HepG2 (cell line): ENCODE measurements at regions not wholly inside any gene's neighbourhood (a gene's known extent, or its start where the extent isn't known, plus 50 kb on each side); places are given as distances from the start of the nearest gene placed in this dataset.

Experiments
- RBM39 ChIP-seq: fragments of 200-400 bp; formaldehyde crosslinking; IDR thresholded peaks from one replicate; pipeline ENCODE4 v1.6.1; 2018; ENCODE audit warnings: antibody characterized with exemption, mild to moderate bottlenecking, low read depth, low read length; ENCODE audit not compliant: poor library complexity, severe bottlenecking
- SRSF4 ChIP-seq: fragments of 200-400 bp; formaldehyde crosslinking; IDR thresholded peaks from one replicate; pipeline ENCODE4 v1.6.1; 2018; ENCODE audit warnings: mild to moderate bottlenecking, low read depth, low read length, moderate library complexity; ENCODE audit not compliant: poor library complexity, severe bottlenecking
- ZNF235 ChIP-seq: sonication (generic); formaldehyde crosslinking; IDR thresholded peaks from 2 replicates; pipeline ENCODE4 v1.8.1; 2023; ENCODE audit warnings: mild to moderate bottlenecking, missing genetic modification reagents, borderline replicate concordance
- ZNF260 ChIP-seq: sonication (generic); formaldehyde crosslinking; IDR thresholded peaks from 2 replicates; pipeline ENCODE4 v1.4.0; 2020; ENCODE audit warnings: missing genetic modification reagents, low read depth, mild to moderate bottlenecking, borderline replicate concordance
- ZNF281 ChIP-seq: sonication (generic); formaldehyde crosslinking; IDR thresholded peaks from 2 replicates; pipeline ENCODE4 v1.4.0; 2020; ENCODE audit warnings: missing genetic modification reagents, borderline replicate concordance
- ZNF407 ChIP-seq: sonication (generic); formaldehyde crosslinking; IDR thresholded peaks from one replicate; pipeline ENCODE4 v1.5.1; 2020; ENCODE audit warnings: mild to moderate bottlenecking, missing genetic modification reagents; ENCODE audit errors: not compliant biosample characterization
- ZNF879 ChIP-seq: sonication (generic); formaldehyde crosslinking; IDR thresholded peaks from 2 replicates; pipeline ENCODE4 v1.8.1; 2023; ENCODE audit warnings: missing genetic modification reagents
- TF ChIP-seq, protein P1 (sequence below): sonication (generic); formaldehyde crosslinking; IDR thresholded peaks from 2 replicates; pipeline ENCODE4 v1.5.0; 2020; ENCODE audit warnings: mild to moderate bottlenecking, low read depth, missing genetic modification reagents, borderline replicate concordance
- TF ChIP-seq, protein P2 (sequence below): sonication (generic); formaldehyde crosslinking; IDR thresholded peaks from 2 replicates; pipeline ENCODE4 v1.4.0; 2020; ENCODE audit warnings: missing genetic modification reagents

- TF ChIP-seq ZNF407 (CRISPR knock-in tag) (no peak), SRSF4 (no peak), ZNF260 (CRISPR knock-in tag) (no peak), ZNF879 (CRISPR knock-in tag) (no peak), ZNF235 (CRISPR knock-in tag) (no peak), RBM39 (no peak), ZNF281 (CRISPR knock-in tag) (no peak)
- TF ChIP-seq, protein P1, sequence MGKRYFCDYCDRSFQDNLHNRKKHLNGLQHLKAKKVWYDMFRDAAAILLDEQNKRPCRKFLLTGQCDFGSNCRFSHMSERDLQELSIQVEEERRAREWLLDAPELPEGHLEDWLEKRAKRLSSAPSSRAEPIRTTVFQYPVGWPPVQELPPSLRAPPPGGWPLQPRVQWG (CRISPR knock-in tag) = no peak
- TF ChIP-seq, protein P2, sequence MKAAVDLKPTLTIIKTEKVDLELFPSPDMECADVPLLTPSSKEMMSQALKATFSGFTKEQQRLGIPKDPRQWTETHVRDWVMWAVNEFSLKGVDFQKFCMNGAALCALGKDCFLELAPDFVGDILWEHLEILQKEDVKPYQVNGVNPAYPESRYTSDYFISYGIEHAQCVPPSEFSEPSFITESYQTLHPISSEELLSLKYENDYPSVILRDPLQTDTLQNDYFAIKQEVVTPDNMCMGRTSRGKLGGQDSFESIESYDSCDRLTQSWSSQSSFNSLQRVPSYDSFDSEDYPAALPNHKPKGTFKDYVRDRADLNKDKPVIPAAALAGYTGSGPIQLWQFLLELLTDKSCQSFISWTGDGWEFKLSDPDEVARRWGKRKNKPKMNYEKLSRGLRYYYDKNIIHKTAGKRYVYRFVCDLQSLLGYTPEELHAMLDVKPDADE (CRISPR knock-in tag) = no peak
These were observed 399.3 kb upstream of the PODXL start (continued) for GRCh38 chr7:131955679-131956078.
